ENCODE measurements at regions not wholly inside any gene's neighbourhood (a gene's known extent, or its start where the extent isn't known, plus 50 kb on each side); places are given as distances from the start of the nearest gene placed in this dataset.

DNA sequence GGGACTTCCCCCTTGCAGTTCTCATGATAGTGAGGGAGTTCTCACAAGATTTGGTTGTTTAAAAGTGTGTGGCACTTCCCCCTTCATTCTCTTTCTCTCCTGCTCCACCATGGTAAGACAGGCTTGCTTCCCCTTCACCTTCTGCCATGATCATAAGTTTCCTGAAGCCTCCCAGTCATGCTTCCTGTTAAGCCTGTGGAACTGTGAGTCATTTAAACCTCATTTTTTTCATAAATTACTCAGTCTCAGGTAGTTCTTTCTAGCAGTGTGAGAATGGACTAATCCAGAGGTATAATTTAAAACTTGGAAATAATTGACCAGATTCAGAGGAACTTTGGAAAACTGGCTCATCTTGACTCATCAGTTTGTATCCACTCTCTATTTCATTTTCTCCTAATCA lies 129.0 kb downstream of the TMEM47 start:
- TF ChIP-seq ZFX (IDR thresholded peaks at IDR 0.05), result no peak
- TF ChIP-seq ZNF274 (IDR thresholded peaks at IDR 0.05; ENCODE audit: low read depth, low read length), result no peak
- no peak for TF ChIP-seq EGR1 (IDR thresholded peaks at IDR 0.05; ENCODE audit: low read depth)
- TF ChIP-seq SRF (IDR thresholded peaks at IDR 0.05; ENCODE audit: low read depth), result no peak
- TF ChIP-seq, protein P1, sequence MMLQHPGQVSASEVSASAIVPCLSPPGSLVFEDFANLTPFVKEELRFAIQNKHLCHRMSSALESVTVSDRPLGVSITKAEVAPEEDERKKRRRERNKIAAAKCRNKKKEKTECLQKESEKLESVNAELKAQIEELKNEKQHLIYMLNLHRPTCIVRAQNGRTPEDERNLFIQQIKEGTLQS (IDR thresholded peaks at IDR 0.05), result no peak
- TF ChIP-seq, protein P2, sequence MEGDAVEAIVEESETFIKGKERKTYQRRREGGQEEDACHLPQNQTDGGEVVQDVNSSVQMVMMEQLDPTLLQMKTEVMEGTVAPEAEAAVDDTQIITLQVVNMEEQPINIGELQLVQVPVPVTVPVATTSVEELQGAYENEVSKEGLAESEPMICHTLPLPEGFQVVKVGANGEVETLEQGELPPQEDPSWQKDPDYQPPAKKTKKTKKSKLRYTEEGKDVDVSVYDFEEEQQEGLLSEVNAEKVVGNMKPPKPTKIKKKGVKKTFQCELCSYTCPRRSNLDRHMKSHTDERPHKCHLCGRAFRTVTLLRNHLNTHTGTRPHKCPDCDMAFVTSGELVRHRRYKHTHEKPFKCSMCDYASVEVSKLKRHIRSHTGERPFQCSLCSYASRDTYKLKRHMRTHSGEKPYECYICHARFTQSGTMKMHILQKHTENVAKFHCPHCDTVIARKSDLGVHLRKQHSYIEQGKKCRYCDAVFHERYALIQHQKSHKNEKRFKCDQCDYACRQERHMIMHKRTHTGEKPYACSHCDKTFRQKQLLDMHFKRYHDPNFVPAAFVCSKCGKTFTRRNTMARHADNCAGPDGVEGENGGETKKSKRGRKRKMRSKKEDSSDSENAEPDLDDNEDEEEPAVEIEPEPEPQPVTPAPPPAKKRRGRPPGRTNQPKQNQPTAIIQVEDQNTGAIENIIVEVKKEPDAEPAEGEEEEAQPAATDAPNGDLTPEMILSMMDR (IDR thresholded peaks at IDR 0.05 in 2 of 3, conservative IDR thresholded peaks at IDR 0.05 in 1 of 3; ENCODE audit: borderline replicate concordance in 1 of 3, insufficient read depth in 1 of 3, low read depth in 2 of 3, low read length in 2 of 3), result no peak
- no peak for TF ChIP-seq SP1 (IDR thresholded peaks at IDR 0.05; ENCODE audit: low read depth)
- no peak for TF ChIP-seq JUND (IDR thresholded peaks at IDR 0.05)
- TF ChIP-seq CEBPB (IDR thresholded peaks at IDR 0.05; ENCODE audit: low read depth), result no peak
- TF ChIP-seq, protein P3, sequence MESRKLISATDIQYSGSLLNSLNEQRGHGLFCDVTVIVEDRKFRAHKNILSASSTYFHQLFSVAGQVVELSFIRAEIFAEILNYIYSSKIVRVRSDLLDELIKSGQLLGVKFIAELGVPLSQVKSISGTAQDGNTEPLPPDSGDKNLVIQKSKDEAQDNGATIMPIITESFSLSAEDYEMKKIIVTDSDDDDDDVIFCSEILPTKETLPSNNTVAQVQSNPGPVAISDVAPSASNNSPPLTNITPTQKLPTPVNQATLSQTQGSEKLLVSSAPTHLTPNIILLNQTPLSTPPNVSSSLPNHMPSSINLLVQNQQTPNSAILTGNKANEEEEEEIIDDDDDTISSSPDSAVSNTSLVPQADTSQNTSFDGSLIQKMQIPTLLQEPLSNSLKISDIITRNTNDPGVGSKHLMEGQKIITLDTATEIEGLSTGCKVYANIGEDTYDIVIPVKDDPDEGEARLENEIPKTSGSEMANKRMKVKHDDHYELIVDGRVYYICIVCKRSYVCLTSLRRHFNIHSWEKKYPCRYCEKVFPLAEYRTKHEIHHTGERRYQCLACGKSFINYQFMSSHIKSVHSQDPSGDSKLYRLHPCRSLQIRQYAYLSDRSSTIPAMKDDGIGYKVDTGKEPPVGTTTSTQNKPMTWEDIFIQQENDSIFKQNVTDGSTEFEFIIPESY (IDR thresholded peaks at IDR 0.05; ENCODE audit: extremely low read depth, insufficient replicate concordance, low read length), result no peak
- TF ChIP-seq ELF1 (IDR thresholded peaks at IDR 0.05; ENCODE audit: borderline replicate concordance, low read depth), result no peak
- no peak for TF ChIP-seq YY1 (IDR thresholded peaks at IDR 0.05; ENCODE audit: extremely low read depth, insufficient replicate concordance, low read depth, low read length)
- no peak for TF ChIP-seq REST (IDR thresholded peaks at IDR 0.05; ENCODE audit: low read depth)
- Histone ChIP-seq H3K9me2 (ENCODE audit: insufficient read depth) (no peaks in the 10 kb centered on the region), H3K9me3 (ENCODE audit: control insufficient read depth in 1 of 2, insufficient read depth in 1 of 2, low read depth in 1 of 2, low read length in 2 of 2) (no peaks in the 10 kb centered on the region), H3K9ac (ENCODE audit: low read length) (no peak overlapping the region), H3K4me3 (replicated peaks in 1 of 2; ENCODE audit: low read depth in 1 of 2, low read length in 2 of 2) (no peak overlapping the region), H3K36me3 (ENCODE audit: control insufficient read depth in 1 of 2, insufficient read depth in 2 of 2, low read length in 2 of 2) (no peaks in the 10 kb centered on the region), H3K4me1 (ENCODE audit: control insufficient read depth in 1 of 2, insufficient read depth in 2 of 2, low read length in 2 of 2) (no peaks in the 10 kb centered on the region), H3K79me2 (ENCODE audit: insufficient read depth, low read length) (no peaks in the 10 kb centered on the region), H4K20me1 (ENCODE audit: insufficient read depth) (no peaks in the 10 kb centered on the region), H3K27ac (ENCODE audit: low read depth, low read length) (no peak overlapping the region), H3K27me3 (ENCODE audit: insufficient read depth, low read length) (no peaks in the 10 kb centered on the region), H3K4me2 (ENCODE audit: low read length) (no peak overlapping the region), H2AFZ (ENCODE audit: low read depth, low read length, poor library complexity, severe bottlenecking) (no peak overlapping the region)
- POLR2A ChIA-PET, result no interaction called here
- CTCF ChIA-PET, result no interaction called here
- ATAC-seq, result no peak
- RAD21 ChIA-PET (ENCODE audit: low non-redundant PET in 1 of 2, low total read pairs in 2 of 2, uncharacterized antibody in 2 of 2, unreplicated experiment in 2 of 2), result no interaction called here
- no peak for DNase-seq (ENCODE audit: low read depth, low spot score)
- intact Hi-C loops (cut with micrococcal nuclease), result no loop called here
- no TSS peak for BruUV-seq (replicated peaks)

All from HCT116 (cell line).